Hepatocyte (in vitro differentiated cells): ENCODE measurements at regions not wholly inside any gene's neighbourhood (a gene's known extent, or its start where the extent isn't known, plus 50 kb on each side); places are given as distances from the start of the nearest gene placed in this dataset.

ENCODE experiments used
- DNase-seq: peaks from one replicate; pipeline ENCODE4 v3.0.0-alpha.2; 2016; ENCODE audit warnings: low spot score
- H2AFZ ChIP-seq: fragments of 200-600 bp; sonication (generic); 2 replicates; pipeline ENCODE4 v1.6.0; 2016; ENCODE audit warnings: antibody characterized with exemption, mild to moderate bottlenecking
- H3K27ac ChIP-seq: fragments of 200-600 bp; sonication (generic); 2 replicates; pipeline ENCODE4 v1.5.1; 2016; ENCODE audit warnings: mild to moderate bottlenecking
- H3K27me3 ChIP-seq: fragments of 200-600 bp; sonication (generic); 2 replicates; pipeline ENCODE4 v1.6.1; 2016
- H3K36me3 ChIP-seq: fragments of 200-600 bp; sonication (generic); replicated peaks from 2 replicates; pipeline ENCODE4 v1.5.1; 2016; ENCODE audit warnings: low read depth; ENCODE audit not compliant: insufficient read depth
- H3K4me1 ChIP-seq: fragments of 200-600 bp; sonication (generic); 2 replicates; pipeline ENCODE4 v1.5.1; 2016; ENCODE audit warnings: mild to moderate bottlenecking, moderate library complexity; ENCODE audit not compliant: insufficient read depth
- H3K4me2 ChIP-seq: fragments of 200-600 bp; sonication (generic); 2 replicates; pipeline ENCODE4 v1.6.0; 2016
- H3K4me3 ChIP-seq: fragments of 200-600 bp; sonication (generic); 2 replicates; pipeline ENCODE4 v1.5.1; 2016; ENCODE audit warnings: mild to moderate bottlenecking
- H3K79me2 ChIP-seq: fragments of 200-600 bp; sonication (generic); 2 replicates; pipeline ENCODE4 v1.6.0; 2017; ENCODE audit warnings: mild to moderate bottlenecking
- H3K9me2 ChIP-seq: fragments of 200-600 bp; sonication (generic); replicated peaks from 2 replicates; pipeline ENCODE4 v1.6.0; 2017; ENCODE audit warnings: mild to moderate bottlenecking; ENCODE audit not compliant: insufficient read depth
- H3K9me3 ChIP-seq: fragments of 200-600 bp; sonication (generic); 2 replicates; pipeline ENCODE4 v1.5.1; 2016; ENCODE audit warnings: low read depth, mild to moderate bottlenecking
- H4K20me1 ChIP-seq: fragments of 200-600 bp; sonication (generic); 2 replicates; pipeline ENCODE4 v1.6.0; 2016; ENCODE audit warnings: mild to moderate bottlenecking; ENCODE audit not compliant: insufficient read depth, poor library complexity, severe bottlenecking
- CTCF ChIP-seq: fragments of 200-600 bp; sonication (generic); IDR thresholded peaks from 2 replicates; pipeline ENCODE4 v1.5.1; 2016; ENCODE audit warnings: antibody characterized with exemption, mild to moderate bottlenecking; ENCODE audit not compliant: poor library complexity
- EZH2 ChIP-seq: fragments of 200-600 bp; sonication (generic); IDR thresholded peaks from 2 replicates; pipeline ENCODE4 v1.6.1; 2016; ENCODE audit warnings: antibody characterized with exemption, mild to moderate bottlenecking, borderline replicate concordance
- EZH2phosphoT487 ChIP-seq: fragments of 200-600 bp; sonication (generic); IDR thresholded peaks from one replicate; pipeline ENCODE4 v1.6.1; 2018; ENCODE audit warnings: antibody characterized with exemption, mild to moderate bottlenecking, low read depth, moderate library complexity; ENCODE audit not compliant: unreplicated experiment, severe bottlenecking
- WGBS: methylation state at CpG from one replicate; pipeline ENCODE4 v1.1.6; 2016; ENCODE audit warnings: low lambda C conversion rate; ENCODE audit errors: missing lambda C conversion rate; 5-methylcytosine and 5-hydroxymethylcytosine counted together

DNA sequence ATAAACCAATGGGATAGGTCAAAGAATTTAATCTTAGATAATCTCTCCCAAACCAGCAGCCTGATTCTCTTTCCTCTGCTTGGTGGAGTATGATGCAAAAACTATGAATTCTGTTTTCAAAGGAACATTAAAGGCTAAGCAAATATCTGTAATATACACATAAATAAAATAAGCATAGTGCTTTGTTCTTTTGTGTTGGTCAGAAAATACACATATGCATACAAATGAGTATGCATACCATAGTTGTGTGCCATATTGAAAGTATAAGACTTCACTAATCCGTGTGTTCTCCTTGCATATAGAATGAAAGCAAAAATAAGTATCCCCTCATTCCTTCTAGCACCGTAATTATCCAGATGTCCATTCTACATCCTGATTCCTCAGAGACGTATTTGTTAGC is 1949.7 kb upstream of the CELF4 start:
- Histone ChIP-seq H3K9me3 (no peaks in the 10 kb centered on the region), H3K4me3 (no peak overlapping the region), H3K4me1 (peaks cover 9% of the 10 kb centered on the region), H3K36me3 (no peaks in the 10 kb centered on the region), H3K79me2 (no peaks in the 10 kb centered on the region), H3K4me2 (no peak overlapping the region), H3K9me2 (no peaks in the 10 kb centered on the region), H3K27me3 (no peaks in the 10 kb centered on the region), H2AFZ (no peak overlapping the region), H3K27ac (no peak overlapping the region), H4K20me1 (no peaks in the 10 kb centered on the region)
- WGBS = 95% methylated on average over 3 of the region's 3 CpGs
- TF ChIP-seq CTCF (no peak), EZH2 (no peak), EZH2phosphoT487 (no peak)
- DNase-seq = no peak

GRCh38 chr18:39513186-39513585 is 1947.6 kb upstream of the CELF4 start:
- Histone ChIP-seq H3K27me3 (no peaks in the 10 kb centered on the region), H3K4me3 (no peak overlapping the region), H3K36me3 (no peaks in the 10 kb centered on the region), H3K27ac (no peak overlapping the region), H3K9me2 (no peaks in the 10 kb centered on the region), H3K4me2 (no peak overlapping the region), H3K4me1 (no peaks in the 10 kb centered on the region), H3K79me2 (no peaks in the 10 kb centered on the region), H2AFZ (no peak overlapping the region), H3K9me3 (no peaks in the 10 kb centered on the region), H4K20me1 (no peaks in the 10 kb centered on the region)
- DNase-seq = no peak
- 71% methylated on average over 3 of the region's 3 CpGs for WGBS
- TF ChIP-seq EZH2phosphoT487 = no peak
- no peak for TF ChIP-seq EZH2
- no peak for TF ChIP-seq CTCF

- 76% methylated on average over 5 of the region's 5 CpGs for WGBS
- H3K27ac ChIP-seq = no peak overlapping the region
- H4K20me1 ChIP-seq = no peaks in the 10 kb centered on the region
- H3K4me1 ChIP-seq = peaks cover 4% of the 10 kb centered on the region
- no peaks in the 10 kb centered on the region for H3K36me3 ChIP-seq
- H3K9me2 ChIP-seq = no peaks in the 10 kb centered on the region
- TF ChIP-seq EZH2phosphoT487 (no peak), CTCF (no peak), EZH2 (no peak)
- no peak overlapping the region for H3K4me2 ChIP-seq
- DNase-seq = no peak
- no peaks in the 10 kb centered on the region for H3K27me3 ChIP-seq
- no peaks in the 10 kb centered on the region for H3K79me2 ChIP-seq
- H3K4me3 ChIP-seq = no peak overlapping the region
- no peak overlapping the region for H2AFZ ChIP-seq
- H3K9me3 ChIP-seq = no peaks in the 10 kb centered on the region
Measured at GRCh38 chr18:39506581-39507330, 1941.2 kb upstream of the CELF4 start.
